H9 (cell line): ENCODE measurements at regions not wholly inside any gene's neighbourhood (a gene's known extent, or its start where the extent isn't known, plus 50 kb on each side); places are given as distances from the start of the nearest gene placed in this dataset.

Source experiments
- DNase-seq: peaks from one replicate; pipeline ENCODE4 v3.0.0-alpha.2; 2017
- H2AFZ ChIP-seq: one replicate; pipeline ENCODE4 v1.6.1; 2013; ENCODE audit warnings: mild to moderate bottlenecking, low read length, control low read depth, moderate library complexity
- H2AK5ac ChIP-seq: 2 replicates; pipeline ENCODE4 v1.6.1; 2013; ENCODE audit warnings: low read length, control low read depth, mixed read lengths; ENCODE audit not compliant: insufficient read length
- H2BK120ac ChIP-seq: one replicate; pipeline ENCODE4 v1.6.1; 2013; ENCODE audit warnings: low read depth, mild to moderate bottlenecking, low read length, control low read depth, inconsistent platforms; ENCODE audit not compliant: poor library complexity, severe bottlenecking
- H2BK12ac ChIP-seq: 2 replicates; pipeline ENCODE4 v1.6.1; 2013; ENCODE audit warnings: low read length, control low read depth, mixed read lengths, low read depth; ENCODE audit not compliant: insufficient read length
- H2BK15ac ChIP-seq: 2 replicates; pipeline ENCODE4 v1.6.1; 2013; ENCODE audit warnings: low read depth, low read length, control low read depth
- H2BK20ac ChIP-seq: one replicate; pipeline ENCODE4 v1.6.1; 2013; ENCODE audit warnings: low read depth, mild to moderate bottlenecking, low read length, control low read depth, inconsistent platforms; ENCODE audit not compliant: poor library complexity, severe bottlenecking
- H2BK5ac ChIP-seq: 2 replicates; pipeline ENCODE4 v1.6.1; 2013; ENCODE audit warnings: low read length, control low read depth, mixed read lengths; ENCODE audit not compliant: insufficient read length
- H3K14ac ChIP-seq: 2 replicates; pipeline ENCODE4 v1.6.1; 2013; ENCODE audit warnings: low read length, control low read depth; ENCODE audit not compliant: insufficient read depth
- H3K18ac ChIP-seq: 2 replicates; pipeline ENCODE4 v1.6.1; 2013; ENCODE audit warnings: low read depth, mild to moderate bottlenecking, mixed read lengths, low read length, control low read depth; ENCODE audit not compliant: insufficient read length
- H3K23ac ChIP-seq: 2 replicates; pipeline ENCODE4 v1.6.1; 2013; ENCODE audit warnings: low read length, control low read depth, mixed read lengths, low read depth; ENCODE audit not compliant: insufficient read length
- H3K23me2 ChIP-seq: 2 replicates; pipeline ENCODE4 v1.6.1; 2013; ENCODE audit warnings: low read depth, mild to moderate bottlenecking, mixed read lengths, low read length, control low read depth; ENCODE audit not compliant: insufficient read length, poor library complexity, severe bottlenecking
- H3K27ac ChIP-seq: 2 replicates; pipeline ENCODE4 v1.5.1; 2013; ENCODE audit warnings: low read length, control low read depth, mixed read lengths, low read depth; ENCODE audit not compliant: insufficient read length
- H3K27me3 ChIP-seq: 2 replicates; pipeline ENCODE4 v1.6.1; 2013; ENCODE audit warnings: low read length, control low read depth, inconsistent platforms; ENCODE audit not compliant: insufficient read depth
- H3K4ac ChIP-seq: 2 replicates; pipeline ENCODE4 v1.6.1; 2013; ENCODE audit warnings: low read depth, mild to moderate bottlenecking, control low read depth, inconsistent platforms, low read length, moderate library complexity
- H3K4me1 ChIP-seq: 2 replicates; pipeline ENCODE4 v1.6.1; 2013; ENCODE audit warnings: low read length, control low read depth, inconsistent platforms; ENCODE audit not compliant: insufficient read depth
- H3K4me2 ChIP-seq: 2 replicates; pipeline ENCODE4 v1.6.1; 2013; ENCODE audit warnings: low read length, control low read depth, mixed read lengths; ENCODE audit not compliant: insufficient read length, insufficient read depth
- H3K56ac ChIP-seq: 2 replicates; pipeline ENCODE4 v1.6.1; 2013; ENCODE audit warnings: low read depth, mild to moderate bottlenecking, mixed read lengths, low read length, control low read depth; ENCODE audit not compliant: insufficient read length
- H3K79me1 ChIP-seq: 2 replicates; pipeline ENCODE4 v1.6.1; 2013; ENCODE audit warnings: low read depth, mild to moderate bottlenecking, moderate library complexity, low read length, control low read depth, inconsistent platforms; ENCODE audit not compliant: insufficient read depth, poor library complexity, severe bottlenecking
- H3K79me2 ChIP-seq: 2 replicates; pipeline ENCODE4 v1.6.1; 2013; ENCODE audit warnings: low read length, control low read depth, inconsistent platforms; ENCODE audit not compliant: insufficient read depth
- H3K9ac ChIP-seq: 2 replicates; pipeline ENCODE4 v1.6.1; 2013; ENCODE audit warnings: low read length, control low read depth, mixed read lengths; ENCODE audit not compliant: insufficient read length; ENCODE audit errors: extremely low read depth
- H3K9me3 ChIP-seq: one replicate; pipeline ENCODE4 v1.6.1; 2013; ENCODE audit warnings: low read depth, low read length, inconsistent platforms; ENCODE audit not compliant: control insufficient read depth
- H3T11ph ChIP-seq: one replicate; pipeline ENCODE4 v1.6.1; 2013; ENCODE audit warnings: mild to moderate bottlenecking, low read length, control low read depth, inconsistent platforms
- H4K20me1 ChIP-seq: one replicate; pipeline ENCODE4 v1.6.1; 2013; ENCODE audit not compliant: control insufficient read depth, insufficient read length, insufficient read depth
- H4K5ac ChIP-seq: 2 replicates; pipeline ENCODE4 v1.6.1; 2013; ENCODE audit warnings: low read depth, mild to moderate bottlenecking, mixed read lengths, low read length, control low read depth; ENCODE audit not compliant: insufficient read length
- H4K8ac ChIP-seq: replicated peaks from 2 replicates; pipeline ENCODE4 v1.6.1; 2013; ENCODE audit warnings: low read length, control low read depth, mixed read lengths, low read depth; ENCODE audit not compliant: insufficient read length
- H4K91ac ChIP-seq: 2 replicates; pipeline ENCODE4 v1.6.1; 2013; ENCODE audit warnings: low read depth, mild to moderate bottlenecking, moderate library complexity, mixed read lengths, low read length, control low read depth; ENCODE audit not compliant: insufficient read length
- H3K27ac Mint-ChIP-seq, 3 experiments: 2 replicates in 2 of 3; 3 replicates in 1 of 3; pipeline ENCODE4 v1.8.0; 2020 to 2021; ENCODE audit warnings: mixed read lengths in 3 of 3, mild to moderate bottlenecking in 1 of 3, moderate library complexity in 1 of 3
- H3K27me3 Mint-ChIP-seq: 2 replicates; pipeline ENCODE4 v1.8.0; 2021; ENCODE audit warnings: low read depth, mild to moderate bottlenecking, moderate library complexity, mixed read lengths
- H3K36me3 Mint-ChIP-seq, 3 experiments: 2 replicates in 2 of 3; 3 replicates in 1 of 3; pipeline ENCODE4 v1.8.0; 2020 to 2021; ENCODE audit warnings: low read depth in 3 of 3, mixed read lengths in 3 of 3; ENCODE audit not compliant: insufficient read depth in 1 of 3
- H3K4me1 Mint-ChIP-seq, 2 experiments: 2 replicates each; pipeline ENCODE4 v1.8.0; 2020; ENCODE audit warnings: mixed read lengths in 2 of 2
- H3K4me3 Mint-ChIP-seq, 2 experiments: 2 replicates in 1 of 2; 3 replicates in 1 of 2; pipeline ENCODE4 v1.8.0; 2020 to 2021; ENCODE audit warnings: mild to moderate bottlenecking in 2 of 2, mixed read lengths in 2 of 2, moderate library complexity in 1 of 2
- H3K9me3 Mint-ChIP-seq, 2 experiments: 2 replicates in 1 of 2; 3 replicates in 1 of 2; pipeline ENCODE4 v1.8.0; 2020; ENCODE audit warnings: mild to moderate bottlenecking in 2 of 2, mixed read lengths in 2 of 2, moderate library complexity in 1 of 2
- CTCF ChIP-seq: fragments of 200-600 bp; sonication (generic); conservative IDR thresholded peaks from 3 replicates; pipeline ENCODE4 v1.8.0; 2021; ENCODE audit warnings: antibody characterized with exemption, mild to moderate bottlenecking
- WGBS: extraction: QIAGEN DNeasy Blood & Tissue Kit; methylation state at CpG from one replicate; pipeline ENCODE4 v1.1.7; 2013; ENCODE audit warnings: missing lambda C conversion rate, low lambda C conversion rate, mixed read lengths; ENCODE audit not compliant: insufficient read length; ENCODE audit errors: extremely low coverage; 5-methylcytosine and 5-hydroxymethylcytosine counted together

- Histone ChIP-seq H3K23me2 (no peaks in the 10 kb centered on the region), H2AK5ac (no peak overlapping the region), H3K18ac (no peak overlapping the region), H3K79me2 (no peaks in the 10 kb centered on the region), H4K8ac (no peak overlapping the region), H2BK12ac (no peak overlapping the region), H3K27me3 (no peaks in the 10 kb centered on the region), H3K27ac (no peak overlapping the region), H2AFZ (no peak overlapping the region), H2BK20ac (no peak overlapping the region), H3K14ac (no peak overlapping the region), H3K9ac (no peak overlapping the region), H3K4me2 (no peak overlapping the region), H3K9me3 (no peaks in the 10 kb centered on the region), H3K56ac (no peak overlapping the region), H2BK120ac (no peak overlapping the region), H3K23ac (no peak overlapping the region), H4K20me1 (no peaks in the 10 kb centered on the region), H3K4me1 (no peaks in the 10 kb centered on the region), H3K4ac (no peak overlapping the region), H3T11ph (no peak overlapping the region), H2BK15ac (no peak overlapping the region), H2BK5ac (no peak overlapping the region), H4K91ac (no peak overlapping the region), H3K79me1 (no peaks in the 10 kb centered on the region), H4K5ac (no peak overlapping the region)
- H3K36me3 Mint-ChIP-seq, result peaks cover 0 to 4% (median 0%) of the 10 kb centered on the region in 3 experiments; a peak in 3 of 7 replicates
- H3K4me3 Mint-ChIP-seq, result no peak overlapping the region
- H3K27me3 Mint-ChIP-seq, result no peaks in the 10 kb centered on the region; the same call in none of the 2 replicates
- H3K4me1 Mint-ChIP-seq, result no peaks in the 10 kb centered on the region
- no peak for DNase-seq
- H3K9me3 Mint-ChIP-seq, result peaks cover 3 to 7% of the 10 kb centered on the region in 2 experiments; a peak in 3 of 5 replicates
- no peak overlapping the region for H3K27ac Mint-ChIP-seq
- WGBS, result no CpG with 5 or more reads among the region's 4 CpGs
- TF ChIP-seq CTCF, result no peak
Observed at GRCh38 chr16:9337308-9338032, 246.0 kb downstream of the HAPSTR1 start.
